B cell (primary cell): ENCODE measurements at regions not wholly inside any gene's neighbourhood (a gene's known extent, or its start where the extent isn't known, plus 50 kb on each side); places are given as distances from the start of the nearest gene placed in this dataset.
"Not testable (repeated sequence)": the region's sequence is repeated elsewhere in the genome, so short reads cannot be mapped to it uniquely, and the experiment has no call there.

Source experiments
- ATAC-seq: fragments of 200-7000 bp; cut with Tn5 transposase; one replicate; pipeline ENCODE4 v1.10.0; 2021; ENCODE audit warnings: low read depth, mild to moderate bottlenecking, moderate number of reproducible peaks, moderate library complexity
- CTCF ChIA-PET: fragments of 350-600 bp; sonication (Branson Sonifier 250); formaldehyde crosslinking; loops from one replicate; lab custom pipeline; 2021; ENCODE audit warnings: antibody characterized with exemption, inconsistent platforms; lab: Charles Lee
- POLR2A ChIA-PET: fragments of 350-600 bp; sonication (Branson Sonifier 250); formaldehyde crosslinking; loops from one replicate; lab custom pipeline; 2021; ENCODE audit warnings: antibody characterized with exemption; lab: Charles Lee
- DNase-seq: peaks from one replicate; pipeline ENCODE4 v3.0.0; 2013
- H2AFZ ChIP-seq: 2 replicates; pipeline ENCODE4 v1.6.1; 2012; ENCODE audit warnings: mild to moderate bottlenecking, low read depth, low read length; ENCODE audit not compliant: insufficient read depth, poor library complexity, severe bottlenecking
- H3K27ac ChIP-seq, 2 donors: 1 replicate in 1 of 2; 2 replicates in 1 of 2; pipeline ENCODE4 v1.5.1; 2012 to 2013; ENCODE audit warnings: low read length in 2 of 2, mild to moderate bottlenecking in 2 of 2, moderate library complexity in 1 of 2
- H3K27me3 ChIP-seq, 4 experiments: fragments of 200-600 bp in 1 of 4; sonication (generic) in 1 of 4; replicated peaks in 1 of 4; 1 replicate in 2 of 4; 2 replicates in 2 of 4; pipeline versions ENCODE4 v1.6.1 to v1.7.0; 2013 to 2016; ENCODE audit warnings: low read length in 3 of 4, mild to moderate bottlenecking in 2 of 4, mixed read lengths in 1 of 4, moderate library complexity in 1 of 4; ENCODE audit not compliant: insufficient read depth in 4 of 4, control insufficient read depth in 3 of 4; ENCODE audit errors: control extremely low read depth in 1 of 4
- H3K36me3 ChIP-seq, 2 experiments: replicated peaks in 1 of 2; 1 replicate in 1 of 2; 2 replicates in 1 of 2; pipeline versions ENCODE4 v1.6.1 to v1.7.1; 2013; ENCODE audit warnings: low read length in 1 of 2; ENCODE audit not compliant: insufficient read depth in 2 of 2, control insufficient read depth in 1 of 2; ENCODE audit errors: control extremely low read depth in 1 of 2, extremely low read depth in 1 of 2
- H3K4me1 ChIP-seq, 2 donors: fragments of 200-600 bp in 1 of 2; sonication (generic) in 1 of 2; 1 replicate in 1 of 2; 2 replicates in 1 of 2; pipeline versions ENCODE4 v1.5.1 to v1.6.1; 2013 to 2017; ENCODE audit warnings: low read length in 2 of 2; ENCODE audit not compliant: control insufficient read depth in 2 of 2, insufficient read depth in 2 of 2
- H3K4me2 ChIP-seq: replicated peaks from 2 replicates; pipeline ENCODE3; 2012; ENCODE audit warnings: mild to moderate bottlenecking, low read depth, low read length; ENCODE audit not compliant: poor library complexity, severe bottlenecking
- H3K4me3 ChIP-seq, 5 experiments: fragments of 200-600 bp in 1 of 5; sonication (generic) in 1 of 5; 1 replicate in 3 of 5; 2 replicates in 2 of 5; pipeline versions ENCODE4 v1.5.1 to v1.7.0; 2011 to 2016; ENCODE audit warnings: low read length in 4 of 5, mild to moderate bottlenecking in 4 of 5, low read depth in 2 of 5, control low read depth in 1 of 5, moderate library complexity in 1 of 5; ENCODE audit not compliant: insufficient read depth in 1 of 5; ENCODE audit errors: control extremely low read depth in 1 of 5, extremely low read depth in 1 of 5
- H3K79me2 ChIP-seq: fragments of 200-600 bp; sonication (generic); one replicate; pipeline ENCODE4 v1.6.0; 2016; ENCODE audit warnings: low read length; ENCODE audit not compliant: control insufficient read depth, insufficient read depth
- H3K9ac ChIP-seq: fragments of 200-600 bp; sonication (generic); 2 replicates; pipeline ENCODE4 v1.6.1; 2017; ENCODE audit warnings: mild to moderate bottlenecking, low read length, moderate library complexity
- H3K9me3 ChIP-seq, 3 donors: one replicate each; pipeline versions ENCODE4 v1.6.1 to v1.7.1; 2013; ENCODE audit warnings: low read length in 2 of 3; ENCODE audit not compliant: control insufficient read depth in 2 of 3, insufficient read depth in 1 of 3; ENCODE audit errors: control extremely low read depth in 1 of 3
- H4K20me1 ChIP-seq: 2 replicates; pipeline ENCODE4 v1.6.0; 2012; ENCODE audit warnings: mild to moderate bottlenecking, low read length; ENCODE audit not compliant: insufficient read depth, control insufficient read depth, poor library complexity, severe bottlenecking
- H3K27ac Mint-ChIP-seq: one replicate; pipeline ENCODE4 v1.8.0; 2021; ENCODE audit warnings: mixed read lengths
- H3K27me3 Mint-ChIP-seq: one replicate; pipeline ENCODE4 v1.8.0; 2021; ENCODE audit warnings: mixed read lengths
- H3K4me1 Mint-ChIP-seq: one replicate; pipeline ENCODE4 v1.8.0; 2021; ENCODE audit warnings: mixed read lengths
- H3K4me3 Mint-ChIP-seq: one replicate; pipeline ENCODE4 v1.8.0; 2021; ENCODE audit warnings: mixed read lengths
- H3K9me3 Mint-ChIP-seq: one replicate; pipeline ENCODE4 v1.8.0; 2022; ENCODE audit warnings: mixed read lengths; ENCODE audit not compliant: insufficient read depth
- CTCF ChIP-seq: fragments of 200-600 bp; IDR thresholded peaks from one replicate; pipeline ENCODE4 v1.8.0; 2022; ENCODE audit warnings: antibody characterized with exemption, mild to moderate bottlenecking
- EZH2 ChIP-seq: IDR thresholded peaks from 2 replicates; pipeline ENCODE4 v1.6.1; 2012; ENCODE audit warnings: borderline replicate concordance, low read depth, mild to moderate bottlenecking, moderate library complexity, low read length; ENCODE audit not compliant: insufficient read depth, poor library complexity, severe bottlenecking
- WGBS: methylation state at CpG from one replicate; pipeline ENCODE4 v1.1.5; 2013; ENCODE audit warnings: missing lambda C conversion rate; ENCODE audit not compliant: insufficient coverage; 5-methylcytosine and 5-hydroxymethylcytosine counted together
- intact Hi-C: fragments of 100-400 bp; cut with micrococcal nuclease; formaldehyde crosslinking; loops from one replicate; pipeline ENCODE4 v1.10.0; 2022

- H3K9me3 Mint-ChIP-seq: no peaks in the 10 kb centered on the region
- DNase-seq: no peak
- Histone ChIP-seq H3K79me2 (no peaks in the 10 kb centered on the region), H3K4me1 (no peaks in the 10 kb centered on the region), H3K36me3 (no peaks in the 10 kb centered on the region), H4K20me1 (no peaks in the 10 kb centered on the region), H3K27ac (no peak overlapping the region), H2AFZ (no peak overlapping the region), H3K9me3 (no peaks in the 10 kb centered on the region), H3K27me3 (no peaks in the 10 kb centered on the region), H3K4me2 (no peak overlapping the region), H3K9ac (no peak overlapping the region), H3K4me3 (no peak overlapping the region)
- no peak for ATAC-seq
- POLR2A ChIA-PET: no interaction called here
- H3K4me1 Mint-ChIP-seq: no peaks in the 10 kb centered on the region
- CTCF ChIA-PET: interaction anchor here (0.8 kb wide), 1 partner anchor 313 kb away, joined by 4 read pairs; no protein-coding TSS in a partner anchor
- no peak overlapping the region for H3K4me3 Mint-ChIP-seq
- peaks cover 10% of the 10 kb centered on the region for H3K27me3 Mint-ChIP-seq
- intact Hi-C loops: no loop called here
- H3K27ac Mint-ChIP-seq: no peak overlapping the region
- TF ChIP-seq CTCF (no peak), EZH2 (no peak)
Observed at GRCh38 chr4:73340917-73341316, 63.2 kb upstream of the ALB start.

GRCh38 chr4:73335679-73336078 is 68.4 kb upstream of the ALB start:
- ATAC-seq (no peak), DNase-seq (no peak)
- Mint-ChIP-seq H3K4me1 (no peaks in the 10 kb centered on the region), H3K27me3 (peaks cover 15% of the 10 kb centered on the region), H3K27ac (no peak overlapping the region), H3K9me3 (no peaks in the 10 kb centered on the region), H3K4me3 (no peak overlapping the region)
- intact Hi-C loops: no loop called here
- Histone ChIP-seq H4K20me1 (no peaks in the 10 kb centered on the region), H3K4me2 (no peak overlapping the region), H3K27ac (no peak overlapping the region), H3K4me1 (no peaks in the 10 kb centered on the region), H3K79me2 (no peaks in the 10 kb centered on the region), H3K36me3 (no peaks in the 10 kb centered on the region), H2AFZ (no peak overlapping the region), H3K27me3 (no peaks in the 10 kb centered on the region), H3K9me3 (no peaks in the 10 kb centered on the region), H3K4me3 (no peak overlapping the region), H3K9ac (no peak overlapping the region)
- WGBS: 94% methylated on average over 3 of the region's 3 CpGs
- TF ChIP-seq EZH2 (no peak), CTCF (no peak)
- ChIA-PET CTCF (no interaction called here), POLR2A (no interaction called here)

- H3K4me3 ChIP-seq, H4K20me1 ChIP-seq, H3K9ac ChIP-seq, H3K79me2 ChIP-seq, ATAC-seq, POLR2A ChIA-PET, CTCF ChIA-PET, H2AFZ ChIP-seq, H3K9me3 Mint-ChIP-seq, H3K27ac ChIP-seq, H3K27me3 ChIP-seq, H3K9me3 ChIP-seq, H3K4me2 ChIP-seq, H3K4me1 Mint-ChIP-seq, H3K4me3 Mint-ChIP-seq, H3K4me1 ChIP-seq, H3K27ac Mint-ChIP-seq, H3K36me3 ChIP-seq, DNase-seq: not testable (repeated sequence)
- peaks cover 19% of the 10 kb centered on the region for H3K27me3 Mint-ChIP-seq
- no CpG with 5 or more reads among the region's 2 CpGs for WGBS
- intact Hi-C loops: loop anchor here (1.0 kb wide), 1 partner anchor 39 kb away; no protein-coding TSS in a partner anchor
Observed at GRCh38 chr4:73332012-73332411, 72.1 kb upstream of the ALB start.
